ENCODE measurements at regions not wholly inside any gene's neighbourhood (a gene's known extent, or its start where the extent isn't known, plus 50 kb on each side); places are given as distances from the start of the nearest gene placed in this dataset.

GRCh38 chr4:137702512-137702911 is 170.2 kb upstream of the PCDH18 start:
- Histone ChIP-seq H3K4me1 (peaks cover 8% of the 10 kb centered on the region; the same call in 1 of the 2 replicates), H3K36me3 (no peaks in the 10 kb centered on the region), H3K27ac (no peak overlapping the region), H3K4me3 (no peak overlapping the region), H3K27me3 (no peaks in the 10 kb centered on the region), H4K20me1 (no peaks in the 10 kb centered on the region), H3K9ac (no peak overlapping the region), H3K4me2 (no peak overlapping the region), H3K9me3 (peaks cover 12% of the 10 kb centered on the region)
- TF ChIP-seq Cebpa-rat (IDR thresholded peaks at IDR 0.05): no peak

GRCh38 chr4:137701401-137701800 is 169.1 kb upstream of the PCDH18 start:
- no peaks in the 10 kb centered on the region for H4K20me1 ChIP-seq
- H3K4me1 ChIP-seq: peaks cover 8% of the 10 kb centered on the region; the same call in 1 of the 2 replicates
- H3K4me2 ChIP-seq: no peak overlapping the region
- H3K36me3 ChIP-seq: no peaks in the 10 kb centered on the region
- H3K27ac ChIP-seq: no peak overlapping the region
- no peak overlapping the region for H3K9ac ChIP-seq
- H3K4me3 ChIP-seq: no peak overlapping the region
- TF ChIP-seq Cebpa-rat (IDR thresholded peaks at IDR 0.05): no peak
- no peaks in the 10 kb centered on the region for H3K27me3 ChIP-seq
- H3K9me3 ChIP-seq: peaks cover 12% of the 10 kb centered on the region

GRCh38 chr4:137700751-137701150 is 168.5 kb upstream of the PCDH18 start:
- no peak overlapping the region for H3K4me2 ChIP-seq
- H4K20me1 ChIP-seq: no peaks in the 10 kb centered on the region
- TF ChIP-seq Cebpa-rat (IDR thresholded peaks at IDR 0.05): no peak
- peaks cover 12% of the 10 kb centered on the region for H3K9me3 ChIP-seq
- H3K36me3 ChIP-seq: no peaks in the 10 kb centered on the region
- no peak overlapping the region for H3K4me3 ChIP-seq
- no peaks in the 10 kb centered on the region for H3K27me3 ChIP-seq
- peaks cover 7% of the 10 kb centered on the region; the same call in 1 of the 2 replicates for H3K4me1 ChIP-seq
- no peak overlapping the region for H3K27ac ChIP-seq
- H3K9ac ChIP-seq: no peak overlapping the region

GRCh38 chr4:137700072-137700471 is 167.8 kb upstream of the PCDH18 start:
- no peak overlapping the region for H3K4me3 ChIP-seq
- no peaks in the 10 kb centered on the region for H3K36me3 ChIP-seq
- no peaks in the 10 kb centered on the region for H3K27me3 ChIP-seq
- no peak for TF ChIP-seq Cebpa-rat (IDR thresholded peaks at IDR 0.05)
- peaks cover under 1% of the 10 kb centered on the region; the same call in 1 of the 2 replicates for H3K4me1 ChIP-seq
- no peaks in the 10 kb centered on the region for H4K20me1 ChIP-seq
- H3K27ac ChIP-seq: no peak overlapping the region
- no peak overlapping the region for H3K9ac ChIP-seq
- no peak overlapping the region for H3K4me2 ChIP-seq
- peaks cover 12% of the 10 kb centered on the region for H3K9me3 ChIP-seq

- Histone ChIP-seq H4K20me1 (no peaks in the 10 kb centered on the region), H3K9ac (no peak overlapping the region), H3K4me2 (no peak overlapping the region), H3K4me3 (no peak overlapping the region), H3K36me3 (no peaks in the 10 kb centered on the region), H3K27me3 (no peaks in the 10 kb centered on the region), H3K9me3 (no peaks in the 10 kb centered on the region), H3K27ac (no peak overlapping the region), H3K4me1 (no peaks in the 10 kb centered on the region)
- no peak for TF ChIP-seq Cebpa-rat (IDR thresholded peaks at IDR 0.05)
Observed at GRCh38 chr4:137694138-137694537, 161.8 kb upstream of the PCDH18 start.

- Histone ChIP-seq H3K4me1 (no peaks in the 10 kb centered on the region), H3K9ac (no peak overlapping the region), H3K4me2 (no peak overlapping the region), H3K27ac (no peak overlapping the region), H3K4me3 (no peak overlapping the region), H3K9me3 (no peaks in the 10 kb centered on the region), H3K36me3 (no peaks in the 10 kb centered on the region), H4K20me1 (no peaks in the 10 kb centered on the region), H3K27me3 (no peaks in the 10 kb centered on the region)
- no peak for TF ChIP-seq Cebpa-rat (IDR thresholded peaks at IDR 0.05)
Observed at GRCh38 chr4:137693641-137694040, 161.3 kb upstream of the PCDH18 start.

- Histone ChIP-seq H3K4me2 (no peak overlapping the region), H4K20me1 (no peaks in the 10 kb centered on the region), H3K4me1 (no peaks in the 10 kb centered on the region), H3K27ac (no peak overlapping the region), H3K27me3 (no peaks in the 10 kb centered on the region), H3K36me3 (no peaks in the 10 kb centered on the region), H3K9ac (no peak overlapping the region), H3K9me3 (no peaks in the 10 kb centered on the region), H3K4me3 (no peak overlapping the region)
- TF ChIP-seq Cebpa-rat (IDR thresholded peaks at IDR 0.05): no peak
Observed at GRCh38 chr4:137692205-137692604, 159.9 kb upstream of the PCDH18 start.

GRCh38 chr4:137688651-137689050 is 156.4 kb upstream of the PCDH18 start:
- Histone ChIP-seq H3K9ac (no peak overlapping the region), H3K4me3 (no peak overlapping the region), H3K4me2 (no peak overlapping the region), H3K27ac (no peak overlapping the region), H3K36me3 (no peaks in the 10 kb centered on the region), H4K20me1 (no peaks in the 10 kb centered on the region), H3K4me1 (no peaks in the 10 kb centered on the region), H3K9me3 (no peaks in the 10 kb centered on the region), H3K27me3 (no peaks in the 10 kb centered on the region)
- TF ChIP-seq Cebpa-rat (IDR thresholded peaks at IDR 0.05): no peak

- no peaks in the 10 kb centered on the region for H3K9me3 ChIP-seq
- no peaks in the 10 kb centered on the region for H3K27me3 ChIP-seq
- no peak for TF ChIP-seq Cebpa-rat (IDR thresholded peaks at IDR 0.05)
- no peak overlapping the region for H3K9ac ChIP-seq
- H4K20me1 ChIP-seq: no peaks in the 10 kb centered on the region
- H3K4me3 ChIP-seq: no peak overlapping the region
- no peaks in the 10 kb centered on the region for H3K36me3 ChIP-seq
- no peak overlapping the region for H3K27ac ChIP-seq
- H3K4me2 ChIP-seq: no peak overlapping the region
- no peaks in the 10 kb centered on the region for H3K4me1 ChIP-seq
Observed at GRCh38 chr4:137685357-137685756, 153.1 kb upstream of the PCDH18 start.

- Histone ChIP-seq H3K36me3 (no peaks in the 10 kb centered on the region), H3K4me2 (no peak overlapping the region), H4K20me1 (no peaks in the 10 kb centered on the region), H3K4me1 (no peaks in the 10 kb centered on the region), H3K9me3 (no peaks in the 10 kb centered on the region), H3K9ac (no peak overlapping the region), H3K27ac (no peak overlapping the region), H3K4me3 (no peak overlapping the region), H3K27me3 (no peaks in the 10 kb centered on the region)
- TF ChIP-seq Cebpa-rat (IDR thresholded peaks at IDR 0.05): no peak
Observed at GRCh38 chr4:137681081-137681480, 148.8 kb upstream of the PCDH18 start.

- Histone ChIP-seq H3K4me1 (no peaks in the 10 kb centered on the region), H3K9me3 (0 out of 2 replicates have a peak, but pooled peaks cover 3% of the 10 kb centered on the region), H3K27ac (no peak overlapping the region), H3K9ac (no peak overlapping the region), H4K20me1 (no peaks in the 10 kb centered on the region), H3K4me2 (no peak overlapping the region), H3K36me3 (no peaks in the 10 kb centered on the region), H3K27me3 (no peaks in the 10 kb centered on the region), H3K4me3 (no peak overlapping the region)
- no peak for TF ChIP-seq Cebpa-rat (IDR thresholded peaks at IDR 0.05)
Observed at GRCh38 chr4:137678796-137679195, 146.5 kb upstream of the PCDH18 start.
